Smooth muscle cell (in vitro differentiated cells): ENCODE measurements at regions not wholly inside any gene's neighbourhood (a gene's known extent, or its start where the extent isn't known, plus 50 kb on each side); places are given as distances from the start of the nearest gene placed in this dataset.

ENCODE experiments used
- DNase-seq: peaks from one replicate; lab custom pipeline; 2025; ENCODE audit not compliant: unreplicated experiment; lab: John Stamatoyannopoulos, UW
- H2AFZ ChIP-seq: fragments of 200-600 bp; sonication (generic); 2 replicates; pipeline ENCODE4 v1.6.0; 2016; ENCODE audit warnings: antibody characterized with exemption, low read depth, mild to moderate bottlenecking
- H3F3A ChIP-seq: fragments of 200-600 bp; sonication (generic); 2 replicates; pipeline ENCODE4 v1.6.0; 2017; ENCODE audit warnings: antibody characterized with exemption, low read depth
- H3K27ac ChIP-seq: fragments of 200-600 bp; sonication (generic); 2 replicates; pipeline ENCODE4 v1.5.1; 2016; ENCODE audit warnings: low read depth, mild to moderate bottlenecking
- H3K27me3 ChIP-seq: fragments of 200-600 bp; sonication (generic); 2 replicates; pipeline ENCODE4 v1.6.1; 2016; ENCODE audit warnings: low read depth, mild to moderate bottlenecking
- H3K36me3 ChIP-seq: fragments of 200-600 bp; sonication (generic); 2 replicates; pipeline ENCODE4 v1.5.1; 2016; ENCODE audit warnings: low read depth
- H3K4me1 ChIP-seq: fragments of 200-600 bp; sonication (generic); 2 replicates; pipeline ENCODE4 v1.5.1; 2016; ENCODE audit warnings: low read depth
- H3K4me2 ChIP-seq: fragments of 200-600 bp; sonication (generic); 2 replicates; pipeline ENCODE4 v1.6.0; 2016; ENCODE audit warnings: mild to moderate bottlenecking
- H3K4me3 ChIP-seq: fragments of 200-600 bp; sonication (generic); 2 replicates; pipeline ENCODE4 v1.5.1; 2016; ENCODE audit warnings: mild to moderate bottlenecking
- H3K79me2 ChIP-seq: fragments of 200-600 bp; sonication (generic); 2 replicates; pipeline ENCODE4 v1.6.0; 2016; ENCODE audit warnings: low read depth, mild to moderate bottlenecking
- H3K9ac ChIP-seq: fragments of 200-600 bp; sonication (generic); 2 replicates; pipeline ENCODE4 v1.6.0; 2016; ENCODE audit warnings: low read depth
- H3K9me3 ChIP-seq: fragments of 200-600 bp; sonication (generic); replicated peaks from 2 replicates; pipeline ENCODE4 v1.5.1; 2016; ENCODE audit warnings: low read depth
- H4K20me1 ChIP-seq: fragments of 200-600 bp; sonication (generic); 2 replicates; pipeline ENCODE4 v1.6.0; 2016; ENCODE audit warnings: low read depth
- CTCF ChIP-seq: fragments of 200-600 bp; sonication (generic); IDR thresholded peaks from 2 replicates; pipeline ENCODE4 v1.5.1; 2017; ENCODE audit warnings: borderline replicate concordance, mild to moderate bottlenecking, antibody characterized with exemption; ENCODE audit not compliant: insufficient read depth, poor library complexity, severe bottlenecking
- WGBS: methylation state at CpG from one replicate; pipeline ENCODE4 v1.1.7; 2016; ENCODE audit warnings: low lambda C conversion rate; 5-methylcytosine and 5-hydroxymethylcytosine counted together

- WGBS: 64% methylated on average over 2 of the region's 2 CpGs
These were observed 81.0 kb upstream of the VAV3 start for GRCh38 chr1:108046026-108046425.

GRCh38 chr1:108045460-108045859, 80.5 kb upstream of the VAV3 start:
- 27% methylated on average over 7 of the region's 7 CpGs for WGBS
- Histone ChIP-seq H4K20me1 (no peaks in the 10 kb centered on the region), H2AFZ (no peak overlapping the region), H3K36me3 (no peaks in the 10 kb centered on the region), H3F3A (no peaks in the 10 kb centered on the region), H3K27ac (no peak overlapping the region), H3K9me3 (no peaks in the 10 kb centered on the region), H3K4me2 (no peak overlapping the region), H3K4me3 (no peak overlapping the region), H3K79me2 (no peaks in the 10 kb centered on the region), H3K4me1 (peaks cover 4% of the 10 kb centered on the region), H3K9ac (no peak overlapping the region), H3K27me3 (peaks cover 52% of the 10 kb centered on the region)
- no peak for DNase-seq
- TF ChIP-seq CTCF: no peak

More at GRCh38 chr1:108046026-108046425, 81.0 kb upstream of the VAV3 start:
- no peaks in the 10 kb centered on the region for H3K36me3 ChIP-seq
- no peak for DNase-seq
- H4K20me1 ChIP-seq: no peaks in the 10 kb centered on the region
- no peaks in the 10 kb centered on the region for H3K79me2 ChIP-seq
- H3K27ac ChIP-seq: no peak overlapping the region
- no peak for TF ChIP-seq CTCF
- H3F3A ChIP-seq: no peaks in the 10 kb centered on the region
- no peak overlapping the region for H3K4me2 ChIP-seq
- H3K4me1 ChIP-seq: peaks cover 10% of the 10 kb centered on the region
- H3K27me3 ChIP-seq: peaks cover 47% of the 10 kb centered on the region
- H2AFZ ChIP-seq: no peak overlapping the region
- no peak overlapping the region for H3K9ac ChIP-seq
- no peak overlapping the region for H3K4me3 ChIP-seq
- no peaks in the 10 kb centered on the region for H3K9me3 ChIP-seq

- H3K4me3 ChIP-seq: no peak overlapping the region
- H2AFZ ChIP-seq: no peak overlapping the region
- no peaks in the 10 kb centered on the region for H3K36me3 ChIP-seq
- H3K79me2 ChIP-seq: no peaks in the 10 kb centered on the region
- peaks cover 62% of the 10 kb centered on the region for H3K27me3 ChIP-seq
- H3K4me2 ChIP-seq: no peak overlapping the region
- H3K27ac ChIP-seq: no peak overlapping the region
- DNase-seq: no peak
- no peaks in the 10 kb centered on the region for H3K9me3 ChIP-seq
- TF ChIP-seq CTCF: no peak
- WGBS: 88% methylated on average over 2 of the region's 2 CpGs
- H3K9ac ChIP-seq: no peak overlapping the region
- no peaks in the 10 kb centered on the region for H3F3A ChIP-seq
- H4K20me1 ChIP-seq: no peaks in the 10 kb centered on the region
- no peaks in the 10 kb centered on the region for H3K4me1 ChIP-seq
These were observed 79.3 kb upstream of the VAV3 start for GRCh38 chr1:108044318-108044717.

GRCh38 chr1:108043707-108044106, 78.7 kb upstream of the VAV3 start:
- no peaks in the 10 kb centered on the region for H4K20me1 ChIP-seq
- H3K36me3 ChIP-seq: no peaks in the 10 kb centered on the region
- H3F3A ChIP-seq: no peaks in the 10 kb centered on the region
- 96% methylated on average over 8 of the region's 8 CpGs for WGBS
- H3K4me1 ChIP-seq: no peaks in the 10 kb centered on the region
- H3K9ac ChIP-seq: no peak overlapping the region
- DNase-seq: no peak
- H3K4me2 ChIP-seq: no peak overlapping the region
- no peak overlapping the region for H3K4me3 ChIP-seq
- no peak overlapping the region for H3K27ac ChIP-seq
- H3K79me2 ChIP-seq: no peaks in the 10 kb centered on the region
- no peaks in the 10 kb centered on the region for H3K9me3 ChIP-seq
- no peak for TF ChIP-seq CTCF
- no peak overlapping the region for H2AFZ ChIP-seq
- H3K27me3 ChIP-seq: peaks cover 68% of the 10 kb centered on the region
